Kidney epithelial cell (primary cell): ENCODE measurements at regions not wholly inside any gene's neighbourhood (a gene's known extent, or its start where the extent isn't known, plus 50 kb on each side); places are given as distances from the start of the nearest gene placed in this dataset.

ENCODE experiments used
- DNase-seq: peaks from one replicate; pipeline ENCODE4 v3.0.0-alpha.2; 2010; ENCODE audit warnings: low read depth
- H3K27me3 ChIP-seq: 2 replicates; pipeline ENCODE4 v1.6.0; 2011; ENCODE audit warnings: low read length; ENCODE audit not compliant: control insufficient read depth, insufficient read depth
- H3K36me3 ChIP-seq: 2 replicates; pipeline ENCODE4 v1.5.1; 2011; ENCODE audit warnings: low read length; ENCODE audit not compliant: control insufficient read depth, insufficient read depth
- H3K4me3 ChIP-seq: 2 replicates; pipeline ENCODE4 v1.5.1; 2011; ENCODE audit warnings: low read depth, mild to moderate bottlenecking, control low read depth, low read length
- CTCF ChIP-seq: IDR thresholded peaks from 2 replicates; pipeline ENCODE4 v1.5.1; 2011; ENCODE audit warnings: mild to moderate bottlenecking, moderate library complexity, low read length, control low read depth, inconsistent platforms; ENCODE audit not compliant: insufficient read depth, poor library complexity, severe bottlenecking

DNA sequence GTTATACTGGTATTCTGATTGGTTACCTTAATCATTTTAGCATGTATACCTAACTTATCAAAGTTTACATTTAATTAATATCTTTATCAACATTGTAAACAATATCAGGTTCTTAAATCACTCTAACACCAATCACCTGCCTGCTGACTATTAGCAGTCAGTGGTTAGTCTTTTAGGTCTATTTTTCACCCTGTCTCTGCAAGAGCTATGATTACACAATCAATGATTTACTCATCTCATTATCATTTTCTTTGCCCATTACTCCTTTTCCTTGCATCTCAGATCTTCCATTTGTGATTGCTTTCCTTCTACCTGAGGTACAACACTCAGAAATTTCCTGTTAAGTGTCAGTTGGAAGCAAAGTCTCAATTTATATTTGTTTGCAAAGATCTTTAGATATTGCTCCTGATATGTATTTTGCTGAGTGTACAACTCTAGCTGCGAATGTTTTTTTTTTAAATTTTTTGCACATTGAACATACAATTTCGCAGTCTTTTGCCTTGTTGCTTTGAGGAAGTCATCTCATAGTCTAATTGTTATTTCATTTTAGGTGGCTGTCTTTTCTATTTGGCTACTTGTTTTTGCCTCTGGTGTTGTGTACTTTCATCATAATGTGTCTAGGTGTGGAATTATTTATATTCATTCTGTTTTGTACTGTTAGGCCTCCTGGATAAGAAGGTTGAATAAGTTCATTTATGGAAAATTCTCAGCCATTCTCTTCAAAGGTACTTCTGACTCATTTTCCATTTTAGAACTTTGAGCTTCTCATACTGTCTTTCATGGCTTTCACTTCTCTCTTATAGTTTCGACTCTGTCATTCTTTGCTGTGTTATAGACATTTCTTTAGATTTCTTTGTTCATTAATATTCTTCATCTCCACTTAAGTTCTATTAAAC lies 104.9 kb upstream of the CEP162 start:
- no peak overlapping the region for H3K4me3 ChIP-seq
- no peak for TF ChIP-seq CTCF
- H3K27me3 ChIP-seq: no peaks in the 10 kb centered on the region
- H3K36me3 ChIP-seq: no peaks in the 10 kb centered on the region
- no peak for DNase-seq

DNA sequence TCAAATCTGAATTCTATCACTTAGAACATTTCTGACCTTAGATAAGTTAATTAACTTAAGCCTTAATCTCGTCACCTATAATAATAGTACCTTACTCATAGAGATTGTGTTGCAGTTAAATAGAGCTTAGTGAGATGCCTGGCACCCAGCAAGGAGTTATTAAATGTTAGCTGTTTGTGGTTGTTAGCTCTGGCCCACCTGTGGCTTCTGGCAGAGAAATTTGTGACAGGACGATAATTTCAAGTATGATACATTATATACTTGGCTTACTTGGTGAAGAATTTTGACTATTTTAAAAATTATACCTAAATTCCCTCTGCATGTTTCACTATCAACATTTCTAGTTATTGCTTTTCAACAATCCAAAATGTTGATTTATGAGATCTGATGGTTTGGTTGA lies 102.9 kb upstream of the CEP162 start:
- no peak for TF ChIP-seq CTCF
- H3K36me3 ChIP-seq: no peaks in the 10 kb centered on the region
- DNase-seq: no peak
- no peaks in the 10 kb centered on the region for H3K27me3 ChIP-seq
- no peak overlapping the region for H3K4me3 ChIP-seq

- DNase-seq: no peak
- H3K27me3 ChIP-seq: no peaks in the 10 kb centered on the region
- TF ChIP-seq CTCF: no peak
- no peak overlapping the region for H3K4me3 ChIP-seq
- H3K36me3 ChIP-seq: no peaks in the 10 kb centered on the region
Observed at GRCh38 chr6:84329516-84329915, 102.1 kb upstream of the CEP162 start.

- H3K36me3 ChIP-seq: no peaks in the 10 kb centered on the region
- no peak for DNase-seq
- no peak for TF ChIP-seq CTCF
- no peaks in the 10 kb centered on the region for H3K27me3 ChIP-seq
- no peak overlapping the region for H3K4me3 ChIP-seq
Observed at GRCh38 chr6:84329077-84329476, 101.6 kb upstream of the CEP162 start.

GRCh38 chr6:84317463-84317862 lies 90.0 kb upstream of the CEP162 start:
- Histone ChIP-seq H3K36me3 (no peaks in the 10 kb centered on the region), H3K4me3 (no peak overlapping the region), H3K27me3 (no peaks in the 10 kb centered on the region)
- no peak for DNase-seq
- TF ChIP-seq CTCF: no peak
